HEK293T (cell line): ENCODE measurements at regions not wholly inside any gene's neighbourhood (a gene's known extent, or its start where the extent isn't known, plus 50 kb on each side); places are given as distances from the start of the nearest gene placed in this dataset.

Experiments used
- ARNT ChIP-seq: fragments of 450-650 bp; IDR thresholded peaks from 2 replicates; pipeline ENCODE4 v1.6.1; 2017; ENCODE audit warnings: mild to moderate bottlenecking
- BHLHE40 ChIP-seq: fragments of 450-650 bp; IDR thresholded peaks from 2 replicates; pipeline ENCODE4 v1.6.1; 2016; ENCODE audit warnings: mild to moderate bottlenecking, moderate library complexity, borderline replicate concordance
- CTBP1 ChIP-seq: fragments of 450-650 bp; IDR thresholded peaks from 2 replicates; pipeline ENCODE4 v1.6.1; 2016; ENCODE audit warnings: borderline replicate concordance
- NFRKB ChIP-seq: fragments of 450-650 bp; IDR thresholded peaks from 2 replicates; pipeline ENCODE4 v1.6.1; 2016; ENCODE audit warnings: mild to moderate bottlenecking, moderate library complexity
- SP1 ChIP-seq: fragments of 450-650 bp; IDR thresholded peaks from 2 replicates; pipeline ENCODE4 v1.6.1; 2017
- ZNF384 ChIP-seq: fragments of 450-650 bp; IDR thresholded peaks from 2 replicates; pipeline ENCODE4 v1.6.1; 2016

GRCh38 chr15:81427176-81427575 is 53.2 kb upstream of the TMC3 start:
- TF ChIP-seq ZNF384: no peak
- TF ChIP-seq BHLHE40: no peak
- no peak for TF ChIP-seq NFRKB
- no peak for TF ChIP-seq CTBP1
- no peak for TF ChIP-seq ARNT
- TF ChIP-seq SP1: no peak
